ENCODE measurements at regions not wholly inside any gene's neighbourhood (a gene's known extent, or its start where the extent isn't known, plus 50 kb on each side); places are given as distances from the start of the nearest gene placed in this dataset.
A peak's percentile ranks its signal among the peaks of the same experiment; 100 is the strongest.
"Not testable (repeated sequence)": the region's sequence is repeated elsewhere in the genome, so short reads cannot be mapped to it uniquely, and the experiment has no call there.

DNA sequence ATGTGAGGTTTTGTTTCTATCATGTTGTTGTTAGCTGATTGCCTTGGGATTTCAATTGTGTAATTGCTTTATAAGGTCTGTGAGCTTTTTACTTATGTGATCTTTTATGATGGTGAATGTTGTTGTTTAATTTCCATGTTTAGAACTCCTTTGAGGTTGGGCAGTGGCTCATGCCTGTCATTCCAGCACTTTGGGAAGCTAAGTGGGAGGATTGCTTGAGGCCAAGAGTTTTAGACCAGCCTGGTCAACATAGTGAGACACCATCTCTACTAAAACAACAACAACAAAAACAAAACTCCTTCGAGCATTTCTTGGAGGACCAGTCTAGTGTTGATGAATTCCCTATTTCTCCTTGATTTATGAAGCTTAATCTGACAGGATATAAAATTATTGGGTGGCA, 102.1 kb upstream of the PMCH start:
- no peaks in the 10 kb centered on the region for H3K27me3 ChIP-seq (ENCODE audit: control insufficient read depth, insufficient read depth, low read length)
- H3K36me3 ChIP-seq (ENCODE audit: control insufficient read depth, insufficient read depth, low read length) = no peaks in the 10 kb centered on the region
- no peaks in the 10 kb centered on the region for H3K4me1 ChIP-seq (ENCODE audit: control insufficient read depth, insufficient read depth, low read length)
- no peak for DNase-seq (ENCODE audit: low read depth in 4 of 6, low spot score in 6 of 6)
- H3K4me3 ChIP-seq (ENCODE audit: low read depth, low read length) = no peak overlapping the region
- no peaks in the 10 kb centered on the region for H3K9me3 ChIP-seq (ENCODE audit: control insufficient read depth, insufficient read depth, low read length)
- H3K27ac ChIP-seq (ENCODE audit: low read depth, low read length) = no peak overlapping the region
- WGBS (ENCODE audit: insufficient coverage) = no CpG with 5 or more reads among the region's 1 CpG

GRCh38 chr12:102298022-102298421, 100.4 kb upstream of the PMCH start:
- H3K4me1 ChIP-seq (ENCODE audit: control insufficient read depth, insufficient read depth, low read length) = no peaks in the 10 kb centered on the region
- H3K9me3 ChIP-seq (ENCODE audit: control insufficient read depth, insufficient read depth, low read length) = no peaks in the 10 kb centered on the region
- no peak overlapping the region for H3K27ac ChIP-seq (ENCODE audit: low read depth, low read length)
- H3K36me3 ChIP-seq (ENCODE audit: control insufficient read depth, insufficient read depth, low read length) = no peaks in the 10 kb centered on the region
- WGBS (ENCODE audit: insufficient coverage) = 80% methylated on average over 1 of the region's 3 CpGs
- H3K27me3 ChIP-seq (ENCODE audit: control insufficient read depth, insufficient read depth, low read length) = no peaks in the 10 kb centered on the region
- H3K4me3 ChIP-seq (ENCODE audit: low read depth, low read length) = no peak overlapping the region
- no peak for DNase-seq (ENCODE audit: low read depth in 4 of 6, low spot score in 6 of 6)

DNA sequence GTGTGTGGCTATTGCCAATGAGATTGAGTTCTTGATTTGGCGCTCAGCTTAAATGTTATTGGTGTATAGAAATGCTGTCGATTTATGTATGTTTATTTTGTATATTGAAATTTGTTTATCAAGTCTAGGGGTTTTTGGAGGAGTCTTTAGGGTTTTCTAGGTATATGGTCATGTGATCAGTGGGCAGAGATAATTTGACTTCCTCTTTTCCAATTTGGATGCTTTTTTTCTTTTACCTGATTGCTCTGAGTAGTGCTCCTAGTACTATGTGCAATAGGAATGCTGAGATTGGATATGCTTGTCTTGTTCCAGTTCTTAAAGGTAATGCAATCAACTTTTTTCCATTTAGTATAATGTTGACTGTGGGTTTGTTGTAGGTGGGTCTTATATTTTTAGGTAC, 99.8 kb upstream of the PMCH start:
- H3K9me3 ChIP-seq (ENCODE audit: control insufficient read depth, insufficient read depth, low read length) = no peaks in the 10 kb centered on the region
- no peaks in the 10 kb centered on the region for H3K36me3 ChIP-seq (ENCODE audit: control insufficient read depth, insufficient read depth, low read length)
- H3K27ac ChIP-seq (ENCODE audit: low read depth, low read length) = no peak overlapping the region
- H3K4me1 ChIP-seq (ENCODE audit: control insufficient read depth, insufficient read depth, low read length) = no peaks in the 10 kb centered on the region
- H3K27me3 ChIP-seq (ENCODE audit: control insufficient read depth, insufficient read depth, low read length) = no peaks in the 10 kb centered on the region
- DNase-seq (ENCODE audit: low read depth in 4 of 6, low spot score in 6 of 6) = no peak
- no CpG with 5 or more reads among the region's 2 CpGs for WGBS (ENCODE audit: insufficient coverage)
- H3K4me3 ChIP-seq (ENCODE audit: low read depth, low read length) = no peak overlapping the region

- Histone ChIP-seq H3K36me3 (ENCODE audit: control insufficient read depth, insufficient read depth, low read length) (no peaks in the 10 kb centered on the region), H3K9me3 (ENCODE audit: control insufficient read depth, insufficient read depth, low read length) (no peaks in the 10 kb centered on the region), H3K27me3 (ENCODE audit: control insufficient read depth, insufficient read depth, low read length) (no peaks in the 10 kb centered on the region), H3K4me3 (ENCODE audit: low read depth, low read length) (no peak overlapping the region), H3K4me1 (ENCODE audit: control insufficient read depth, insufficient read depth, low read length) (no peaks in the 10 kb centered on the region), H3K27ac (ENCODE audit: low read depth, low read length) (no peak overlapping the region)
- no CpG with 5 or more reads among the region's 1 CpG for WGBS (ENCODE audit: insufficient coverage)
- no peak for DNase-seq (ENCODE audit: low read depth in 4 of 6, low spot score in 6 of 6)
Observed at GRCh38 chr12:102294568-102294967, 96.9 kb upstream of the PMCH start.

DNA sequence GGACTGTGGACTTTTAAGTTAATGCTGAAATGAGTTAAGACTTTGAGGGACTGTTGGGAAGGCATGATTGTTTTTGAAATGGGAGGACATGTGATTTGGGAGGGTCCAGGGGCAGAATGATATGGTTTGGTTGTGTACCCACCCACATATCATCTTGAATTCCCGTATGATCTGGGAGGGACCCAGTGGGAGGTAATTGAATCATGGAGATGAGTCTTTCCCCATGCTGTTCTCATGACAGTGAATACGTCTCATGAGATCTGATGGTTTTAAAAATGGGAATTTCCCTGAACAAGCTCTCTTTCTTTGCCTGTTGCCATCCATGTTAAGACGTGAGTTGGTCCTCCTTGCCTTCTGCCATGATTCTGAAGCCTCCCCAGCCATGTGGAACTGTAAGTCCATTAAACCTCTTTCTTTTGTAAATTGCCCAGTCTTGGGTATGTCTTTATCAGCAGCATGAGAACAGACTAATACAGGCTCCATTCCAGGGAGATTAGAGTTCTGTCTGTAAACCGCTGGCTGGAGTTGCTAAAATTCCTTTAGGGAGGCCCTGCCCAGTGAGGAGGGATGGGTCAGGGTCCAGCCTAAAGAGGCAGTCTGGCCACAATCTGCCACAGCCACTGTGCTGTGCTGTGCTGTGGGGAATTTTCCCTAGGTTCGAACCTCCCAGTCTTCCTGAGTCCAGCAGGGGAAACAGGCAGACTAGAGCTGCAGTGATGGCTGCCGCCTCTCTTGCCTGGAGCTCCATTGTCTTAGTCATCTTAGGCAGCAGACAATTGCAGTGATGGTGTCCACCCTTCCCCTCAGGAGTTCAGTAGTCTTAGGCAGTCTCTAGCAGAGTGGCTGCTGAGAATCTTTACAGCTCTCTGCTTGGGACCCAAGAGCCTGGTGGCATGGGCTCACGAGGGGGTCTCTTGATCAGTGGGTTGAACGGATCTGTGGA, 94.1 kb upstream of the PMCH start:
- H3K27ac ChIP-seq (ENCODE audit: low read depth, low read length); H3K4me1 ChIP-seq (ENCODE audit: control insufficient read depth, insufficient read depth, low read length); H3K27me3 ChIP-seq (ENCODE audit: control insufficient read depth, insufficient read depth, low read length); DNase-seq (ENCODE audit: low read depth in 4 of 6, low spot score in 6 of 6); H3K9me3 ChIP-seq (ENCODE audit: control insufficient read depth, insufficient read depth, low read length); H3K4me3 ChIP-seq (ENCODE audit: low read depth, low read length); H3K36me3 ChIP-seq (ENCODE audit: control insufficient read depth, insufficient read depth, low read length): not testable (repeated sequence)
- WGBS (ENCODE audit: insufficient coverage) = 98% methylated on average over 6 of the region's 8 CpGs

DNA sequence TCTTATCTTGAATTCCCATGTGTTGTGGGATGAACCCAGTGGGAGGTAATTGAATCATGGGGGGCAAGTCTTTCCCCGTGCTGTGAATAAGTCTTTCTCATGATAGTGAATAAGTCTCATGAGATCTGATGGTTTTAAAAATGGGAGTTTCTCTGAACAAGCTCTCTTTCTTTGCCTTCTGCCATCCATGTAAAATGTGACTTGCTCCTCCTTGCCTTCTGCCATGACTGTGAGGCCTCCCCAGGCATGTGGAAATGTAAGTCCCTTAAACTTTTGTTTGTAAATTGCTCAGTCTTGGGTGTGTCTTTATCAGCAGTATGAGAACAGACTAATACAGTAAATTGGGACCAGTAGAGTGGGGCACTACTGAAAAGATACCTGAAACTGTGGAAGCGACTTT, 92.1 kb upstream of the PMCH start:
- H3K9me3 ChIP-seq (ENCODE audit: control insufficient read depth, insufficient read depth, low read length); DNase-seq (ENCODE audit: low read depth in 4 of 6, low spot score in 6 of 6); H3K36me3 ChIP-seq (ENCODE audit: control insufficient read depth, insufficient read depth, low read length); H3K27me3 ChIP-seq (ENCODE audit: control insufficient read depth, insufficient read depth, low read length); H3K4me3 ChIP-seq (ENCODE audit: low read depth, low read length); H3K4me1 ChIP-seq (ENCODE audit: control insufficient read depth, insufficient read depth, low read length); H3K27ac ChIP-seq (ENCODE audit: low read depth, low read length): not testable (repeated sequence)
- 91% methylated on average over 1 of the region's 2 CpGs for WGBS (ENCODE audit: insufficient coverage)

- H3K27ac ChIP-seq (ENCODE audit: low read depth, low read length) = no peak overlapping the region
- H3K4me3 ChIP-seq (ENCODE audit: low read depth, low read length) = no peak overlapping the region
- H3K9me3 ChIP-seq (ENCODE audit: control insufficient read depth, insufficient read depth, low read length) = no peaks in the 10 kb centered on the region
- no peaks in the 10 kb centered on the region for H3K27me3 ChIP-seq (ENCODE audit: control insufficient read depth, insufficient read depth, low read length)
- peak in 1 of 6 donors; percentile 11 for DNase-seq (ENCODE audit: low read depth in 4 of 6, low spot score in 6 of 6)
- WGBS (ENCODE audit: insufficient coverage) = no CpG with 5 or more reads among the region's 1 CpG
- H3K4me1 ChIP-seq (ENCODE audit: control insufficient read depth, insufficient read depth, low read length) = no peaks in the 10 kb centered on the region
- H3K36me3 ChIP-seq (ENCODE audit: control insufficient read depth, insufficient read depth, low read length) = no peaks in the 10 kb centered on the region
Observed at GRCh38 chr12:102281231-102281630, 83.6 kb upstream of the PMCH start.

- not testable (repeated sequence) for H3K9me3 ChIP-seq (ENCODE audit: control insufficient read depth, insufficient read depth, low read length); H3K36me3 ChIP-seq (ENCODE audit: control insufficient read depth, insufficient read depth, low read length); H3K27me3 ChIP-seq (ENCODE audit: control insufficient read depth, insufficient read depth, low read length); DNase-seq (ENCODE audit: low read depth in 4 of 6, low spot score in 6 of 6); H3K4me1 ChIP-seq (ENCODE audit: control insufficient read depth, insufficient read depth, low read length); H3K27ac ChIP-seq (ENCODE audit: low read depth, low read length); H3K4me3 ChIP-seq (ENCODE audit: low read depth, low read length)
- WGBS (ENCODE audit: insufficient coverage) = no CpG with 5 or more reads among the region's 2 CpGs
Observed at GRCh38 chr12:102255687-102256086, 58.1 kb upstream of the PMCH start.

GRCh38 chr12:102251005-102251404, 53.4 kb upstream of the PMCH start:
- H3K27me3 ChIP-seq (ENCODE audit: control insufficient read depth, insufficient read depth, low read length); H3K36me3 ChIP-seq (ENCODE audit: control insufficient read depth, insufficient read depth, low read length); H3K4me3 ChIP-seq (ENCODE audit: low read depth, low read length); DNase-seq (ENCODE audit: low read depth in 4 of 6, low spot score in 6 of 6); H3K9me3 ChIP-seq (ENCODE audit: control insufficient read depth, insufficient read depth, low read length); H3K4me1 ChIP-seq (ENCODE audit: control insufficient read depth, insufficient read depth, low read length); H3K27ac ChIP-seq (ENCODE audit: low read depth, low read length): not testable (repeated sequence)
- no CpG with 5 or more reads among the region's 11 CpGs for WGBS (ENCODE audit: insufficient coverage)

DNA sequence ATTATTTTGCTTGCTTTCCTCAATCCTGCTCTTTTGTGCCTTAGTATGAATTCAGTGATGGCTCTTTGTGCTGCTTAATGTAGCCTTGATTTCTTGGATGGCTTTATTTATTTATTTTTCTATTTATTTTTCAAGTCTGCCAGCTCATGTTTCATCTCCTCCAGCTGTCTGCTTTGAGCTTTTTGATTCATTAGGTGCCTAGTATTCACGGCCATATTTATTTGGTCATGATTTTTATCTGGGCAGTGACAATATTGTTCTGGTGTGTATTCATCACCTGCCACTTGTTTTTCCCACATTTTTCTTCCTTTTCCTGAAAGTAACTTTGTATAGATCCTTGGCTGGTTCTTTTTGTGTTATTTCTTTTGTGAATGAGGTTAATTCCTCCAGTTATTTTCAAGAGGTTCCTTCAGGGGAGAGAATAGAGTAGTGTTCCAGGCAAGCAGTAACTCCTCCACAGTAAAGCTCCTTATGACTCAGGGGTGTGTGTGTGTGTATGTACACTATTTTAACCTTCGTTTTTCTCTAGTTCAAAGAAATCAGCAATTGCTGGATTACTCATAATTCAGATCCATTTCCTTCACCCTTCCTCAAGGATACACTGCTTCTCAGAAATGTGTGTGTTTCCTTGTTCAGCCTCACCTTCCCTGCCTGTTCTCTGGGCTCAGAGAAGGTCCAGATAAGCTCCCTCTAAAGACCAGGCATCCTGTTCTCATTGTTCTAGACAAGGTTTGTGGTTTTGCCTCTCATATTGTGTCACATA, 51.6 kb upstream of the PMCH start:
- Histone ChIP-seq H3K27ac (ENCODE audit: low read depth, low read length) (no peak overlapping the region), H3K4me1 (ENCODE audit: control insufficient read depth, insufficient read depth, low read length) (no peaks in the 10 kb centered on the region), H3K36me3 (ENCODE audit: control insufficient read depth, insufficient read depth, low read length) (no peaks in the 10 kb centered on the region), H3K9me3 (ENCODE audit: control insufficient read depth, insufficient read depth, low read length) (no peaks in the 10 kb centered on the region), H3K4me3 (ENCODE audit: low read depth, low read length) (no peak overlapping the region), H3K27me3 (ENCODE audit: control insufficient read depth, insufficient read depth, low read length) (no peaks in the 10 kb centered on the region)
- WGBS (ENCODE audit: insufficient coverage) = no CpG with 5 or more reads among the region's 2 CpGs
- no peak for DNase-seq (ENCODE audit: low read depth in 4 of 6, low spot score in 6 of 6)
